Adrenal gland (tissue), 9 donors: ENCODE measurements at regions not wholly inside any gene's neighbourhood (a gene's known extent, or its start where the extent isn't known, plus 50 kb on each side); places are given as distances from the start of the nearest gene placed in this dataset.

Source experiments
- DNase-seq, 7 donors: peaks; one replicate each; pipeline ENCODE4 v3.0.0-alpha.2; 2019 to 2020
- H3K27ac ChIP-seq, 5 donors: fragments of 200-600 bp; sonication (generic) in 4 of 5; 1 replicate in 3 of 5; 2 replicates in 2 of 5; pipeline versions ENCODE4 v1.5.1 to v1.8.0; 2016 to 2020; ENCODE audit warnings: mild to moderate bottlenecking in 1 of 5
- H3K27me3 ChIP-seq: fragments of 200-600 bp; 2 replicates; pipeline ENCODE4 v1.8.0; 2021
- H3K36me3 ChIP-seq, 2 donors: fragments of 200-600 bp; replicated peaks in 1 of 2; 1 replicate in 1 of 2; 2 replicates in 1 of 2; pipeline versions ENCODE4 v1.5.1 to v1.8.0; 2018 to 2022
- H3K4me1 ChIP-seq, 2 donors: fragments of 200-600 bp; replicated peaks in 1 of 2; 1 replicate in 1 of 2; 2 replicates in 1 of 2; pipeline versions ENCODE4 v1.5.1 to v1.8.0; 2018 to 2021
- H3K4me3 ChIP-seq, 4 donors: fragments of 200-600 bp; sonication (generic) in 3 of 4; one replicate each; pipeline ENCODE4 v1.5.1; 2016 to 2018
- H3K9me3 ChIP-seq, 3 donors: fragments of 200-600 bp; sonication (generic) in 1 of 3; replicated peaks in 1 of 3; 1 replicate in 2 of 3; 2 replicates in 1 of 3; pipeline versions ENCODE4 v1.5.1 to v1.8.0; 2016 to 2021
- POLR2A ChIP-seq, 2 donors: fragments of 450-650 bp; IDR thresholded peaks; one replicate each; pipeline ENCODE4 v1.6.1; 2017; ENCODE audit warnings: antibody characterized with exemption in 2 of 2, mild to moderate bottlenecking in 2 of 2, moderate library complexity in 1 of 2
- WGBS, 4 donors: extraction: QIAGEN DNeasy Blood & Tissue Kit in 2 of 4; methylation state at CpG; one replicate each; pipeline versions ENCODE4 v1.1.5 to v1.1.7; 2013 to 2017; 5-methylcytosine and 5-hydroxymethylcytosine counted together
- intact Hi-C, 2 donors: fragments of 100-400 bp; cut with DNase I; formaldehyde crosslinking; loops; one replicate each; pipeline versions ENCODE4 v1.14.1 to v1.15.0; 2022 to 2023
- TF ChIP-seq, protein P1 (sequence below), 6 experiments: fragments of 450-650 bp in 4 of 6; fragments of 200-600 bp in 2 of 6; sonication (generic) in 1 of 6; IDR thresholded peaks; 1 replicate in 5 of 6; 2 replicates in 1 of 6; pipeline versions ENCODE4 v1.5.1 to v1.8.0; 2016 to 2021; ENCODE audit warnings: antibody characterized with exemption in 6 of 6, mild to moderate bottlenecking in 2 of 6, moderate library complexity in 1 of 6
- donor health status: healthy with polysubstance abuse.
- donor health status: Bipolar disorder and iron deficiency.
- donor health status: DM: yes; HTN: yes; CAD: no.
- donor health status: DM: no; HTN: no; CAD: no.
- donor health status: DM: no; HTN: no; CAD: no.

DNA sequence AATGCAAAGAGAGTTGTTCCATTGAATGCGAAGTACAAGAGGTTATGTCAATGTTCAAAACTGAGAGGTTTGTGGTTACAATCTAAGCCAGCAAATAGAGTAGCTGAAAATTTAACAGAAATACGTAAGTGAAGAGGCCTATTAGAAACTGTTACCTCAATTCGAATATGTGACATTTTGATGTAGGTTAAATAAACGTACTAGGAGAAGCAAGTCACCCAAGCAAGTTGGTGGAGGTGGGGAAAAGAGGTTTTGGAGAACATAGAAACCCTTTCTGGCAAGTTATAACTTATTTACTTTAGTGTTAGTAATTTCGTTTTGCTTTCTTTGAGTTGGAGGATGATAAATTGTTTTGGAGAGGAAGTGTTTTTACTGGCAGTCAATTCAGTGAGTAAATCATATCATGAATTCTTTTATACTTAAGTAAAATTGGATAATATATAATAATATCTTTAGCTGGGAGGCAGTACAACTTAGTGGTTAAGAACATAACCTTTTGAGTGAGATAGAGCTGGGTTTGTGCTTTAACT lies 91.2 kb upstream of the NAALADL2 start:
- H3K4me3 ChIP-seq: no peak overlapping the region
- no peak for DNase-seq
- no peaks in the 10 kb centered on the region for H3K4me1 ChIP-seq
- H3K36me3 ChIP-seq: no peaks in the 10 kb centered on the region
- H3K9me3 ChIP-seq: no peaks in the 10 kb centered on the region
- peak overlapping the region in 1 of 5 donors; percentile 25 for H3K27ac ChIP-seq
- intact Hi-C loops: no loop called here
- TF ChIP-seq POLR2A (IDR thresholded peaks at IDR 0.05): no peak
- TF ChIP-seq, protein P1, sequence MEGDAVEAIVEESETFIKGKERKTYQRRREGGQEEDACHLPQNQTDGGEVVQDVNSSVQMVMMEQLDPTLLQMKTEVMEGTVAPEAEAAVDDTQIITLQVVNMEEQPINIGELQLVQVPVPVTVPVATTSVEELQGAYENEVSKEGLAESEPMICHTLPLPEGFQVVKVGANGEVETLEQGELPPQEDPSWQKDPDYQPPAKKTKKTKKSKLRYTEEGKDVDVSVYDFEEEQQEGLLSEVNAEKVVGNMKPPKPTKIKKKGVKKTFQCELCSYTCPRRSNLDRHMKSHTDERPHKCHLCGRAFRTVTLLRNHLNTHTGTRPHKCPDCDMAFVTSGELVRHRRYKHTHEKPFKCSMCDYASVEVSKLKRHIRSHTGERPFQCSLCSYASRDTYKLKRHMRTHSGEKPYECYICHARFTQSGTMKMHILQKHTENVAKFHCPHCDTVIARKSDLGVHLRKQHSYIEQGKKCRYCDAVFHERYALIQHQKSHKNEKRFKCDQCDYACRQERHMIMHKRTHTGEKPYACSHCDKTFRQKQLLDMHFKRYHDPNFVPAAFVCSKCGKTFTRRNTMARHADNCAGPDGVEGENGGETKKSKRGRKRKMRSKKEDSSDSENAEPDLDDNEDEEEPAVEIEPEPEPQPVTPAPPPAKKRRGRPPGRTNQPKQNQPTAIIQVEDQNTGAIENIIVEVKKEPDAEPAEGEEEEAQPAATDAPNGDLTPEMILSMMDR (IDR thresholded peaks at IDR 0.05): no peak
- WGBS, 4 donors: 45 to 55% (median 52%) methylated on average over 5 of the region's 5 CpGs
- H3K27me3 ChIP-seq: no peaks in the 10 kb centered on the region

DNA sequence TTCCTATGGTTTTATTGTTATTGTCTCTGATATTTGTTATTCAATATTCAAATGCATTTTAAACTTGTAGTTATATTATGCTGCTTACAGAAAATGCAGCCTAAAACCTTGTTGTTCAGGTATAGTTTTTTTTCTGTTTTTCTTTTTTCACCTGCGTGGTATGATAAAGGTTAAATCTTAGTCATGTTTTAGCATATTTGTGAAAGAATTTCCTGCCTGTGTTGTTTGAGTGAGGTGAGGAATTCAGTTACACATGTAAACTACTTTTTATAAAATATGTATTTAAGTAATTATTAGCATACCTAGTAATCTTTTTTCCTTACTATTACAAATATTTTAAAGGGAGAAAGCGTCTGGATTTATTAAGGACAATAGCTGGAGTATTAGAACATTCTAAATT lies 90.0 kb upstream of the NAALADL2 start:
- TF ChIP-seq POLR2A (IDR thresholded peaks at IDR 0.05): no peak
- TF ChIP-seq, protein P1 (IDR thresholded peaks at IDR 0.05): no peak
- H3K4me1 ChIP-seq: no peaks in the 10 kb centered on the region
- DNase-seq: no peak
- WGBS, 4 donors: 90 to 95% (median 92%) methylated on average over 2 of the region's 2 CpGs
- intact Hi-C loops: no loop called here
- H3K4me3 ChIP-seq: no peak overlapping the region
- no peak overlapping the region for H3K27ac ChIP-seq
- no peaks in the 10 kb centered on the region for H3K27me3 ChIP-seq
- no peaks in the 10 kb centered on the region for H3K36me3 ChIP-seq
- H3K9me3 ChIP-seq: no peaks in the 10 kb centered on the region

DNA sequence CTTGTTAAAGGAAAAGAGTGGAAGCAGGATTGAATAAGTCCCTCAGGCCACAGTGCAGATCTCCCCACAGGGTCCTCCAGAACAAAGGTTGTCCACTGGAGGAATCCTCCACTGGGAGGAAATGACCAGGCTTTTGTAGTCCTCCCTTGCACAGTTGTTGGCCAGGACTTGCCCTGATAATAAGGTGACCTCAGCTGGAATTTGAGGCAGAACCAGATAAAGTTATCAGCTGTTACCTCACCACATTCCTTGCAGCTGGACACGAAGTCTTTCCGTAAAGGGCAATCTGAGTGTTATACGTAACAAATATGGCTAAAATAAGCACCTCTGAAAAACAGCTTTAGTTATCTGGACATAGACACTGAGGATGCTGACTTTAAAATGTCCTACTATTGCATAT lies 83.5 kb upstream of the NAALADL2 start:
- no peak overlapping the region for H3K27ac ChIP-seq
- H3K4me1 ChIP-seq: no peaks in the 10 kb centered on the region
- no peaks in the 10 kb centered on the region for H3K36me3 ChIP-seq
- H3K27me3 ChIP-seq: no peaks in the 10 kb centered on the region
- intact Hi-C loops: no loop called here
- H3K4me3 ChIP-seq: no peak overlapping the region
- TF ChIP-seq, protein P1 (IDR thresholded peaks at IDR 0.05): no peak
- TF ChIP-seq POLR2A (IDR thresholded peaks at IDR 0.05): no peak
- 58 to 71% (median 63%) methylated on average over 3 of the region's 3 CpGs for WGBS, 4 donors
- peak in 2 of 7 donors; percentile 7 to 14 for DNase-seq
- H3K9me3 ChIP-seq: no peaks in the 10 kb centered on the region

DNA sequence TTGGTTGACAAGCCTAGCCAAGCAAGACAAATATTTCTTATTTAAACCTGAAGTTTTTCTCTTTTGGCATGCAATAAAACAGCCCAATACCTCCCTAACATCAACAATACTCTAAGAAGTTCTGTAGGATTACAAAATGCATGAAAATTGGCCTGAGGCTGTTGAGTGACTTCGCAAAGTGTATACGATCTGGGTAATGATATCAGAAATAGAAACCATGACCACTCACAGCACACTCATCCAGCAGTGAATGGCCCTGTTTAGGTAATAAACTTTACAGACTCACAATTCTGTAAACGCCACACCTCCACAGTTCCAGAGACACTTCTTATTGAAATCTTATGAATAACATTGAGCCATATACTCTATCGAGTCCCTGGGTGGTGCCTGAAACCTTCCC lies 83.0 kb upstream of the NAALADL2 start:
- no peak for TF ChIP-seq POLR2A (IDR thresholded peaks at IDR 0.05)
- TF ChIP-seq, protein P1 (IDR thresholded peaks at IDR 0.05): no peak
- H3K4me3 ChIP-seq: no peak overlapping the region
- no peaks in the 10 kb centered on the region for H3K36me3 ChIP-seq
- intact Hi-C loops: no loop called here
- H3K9me3 ChIP-seq: no peaks in the 10 kb centered on the region
- no peak overlapping the region for H3K27ac ChIP-seq
- no peaks in the 10 kb centered on the region for H3K27me3 ChIP-seq
- DNase-seq: no peak
- 87 to 94% (median 90%) methylated on average over 4 of the region's 4 CpGs for WGBS, 4 donors
- no peaks in the 10 kb centered on the region for H3K4me1 ChIP-seq
